ENCODE measurements at regions not wholly inside any gene's neighbourhood (a gene's known extent, or its start where the extent isn't known, plus 50 kb on each side); places are given as distances from the start of the nearest gene placed in this dataset.

DNA sequence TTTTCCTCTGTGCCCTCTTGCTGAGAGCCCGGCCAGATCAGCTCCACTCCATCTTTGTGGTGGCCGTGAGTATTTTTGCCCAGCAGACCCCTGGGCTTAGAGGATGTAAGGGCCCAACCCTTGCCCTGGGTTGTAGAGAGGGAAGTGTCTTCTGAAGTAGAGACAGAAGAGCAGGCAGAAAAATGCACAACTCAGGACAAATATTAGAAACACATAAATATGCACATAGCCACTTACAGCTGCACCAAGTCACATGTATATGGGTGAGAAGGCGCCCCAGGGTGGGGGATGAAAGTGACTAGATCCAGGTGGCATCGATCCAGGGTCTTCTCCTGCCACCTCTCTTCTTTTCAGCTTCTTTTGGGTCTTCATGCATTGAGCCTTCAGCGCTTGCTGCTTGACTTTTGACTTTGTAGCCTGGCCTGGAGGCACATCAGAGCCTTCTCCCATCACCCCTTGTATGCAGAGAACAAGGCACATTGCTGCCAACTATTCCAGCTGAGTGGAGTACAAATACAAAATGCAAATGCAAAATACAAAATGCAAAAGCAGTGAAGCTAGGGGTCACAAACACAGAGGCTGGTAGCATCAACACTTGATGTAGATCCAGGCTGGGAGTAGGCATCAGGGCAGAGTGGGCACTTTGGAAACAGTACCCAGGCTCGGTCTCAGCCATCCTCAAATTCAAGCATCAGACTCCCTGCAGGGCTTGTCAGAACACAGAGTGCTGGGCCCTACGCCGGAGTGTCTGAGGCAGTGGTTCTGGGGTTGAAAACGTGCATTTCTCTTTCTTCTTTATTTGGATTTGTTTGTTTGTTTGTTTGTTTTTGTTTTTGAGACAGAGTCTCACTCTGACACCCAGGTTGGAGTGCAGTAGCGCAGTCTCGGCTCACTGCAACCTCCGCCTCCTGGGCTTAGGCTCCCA is 133.0 kb downstream of the ASB7 start:
- DNase-seq (ENCODE audit: low read depth): no peak

GRCh38 chr15:100737214-100737613 is 134.8 kb downstream of the ASB7 start:
- DNase-seq (ENCODE audit: low read depth): no peak

GRCh38 chr15:100738614-100739013 is 136.2 kb downstream of the ASB7 start:
- no peak for DNase-seq (ENCODE audit: low read depth)

GRCh38 chr15:100740138-100740537 is 137.7 kb downstream of the ASB7 start:
- no peak for DNase-seq (ENCODE audit: low read depth)

- DNase-seq (ENCODE audit: low read depth): no peak
Measured at GRCh38 chr15:100751585-100751984, 128.0 kb upstream of the ALDH1A3 start.

- DNase-seq (ENCODE audit: low read depth): no peak
Measured at GRCh38 chr15:100753503-100753902, 126.1 kb upstream of the ALDH1A3 start.

DNA sequence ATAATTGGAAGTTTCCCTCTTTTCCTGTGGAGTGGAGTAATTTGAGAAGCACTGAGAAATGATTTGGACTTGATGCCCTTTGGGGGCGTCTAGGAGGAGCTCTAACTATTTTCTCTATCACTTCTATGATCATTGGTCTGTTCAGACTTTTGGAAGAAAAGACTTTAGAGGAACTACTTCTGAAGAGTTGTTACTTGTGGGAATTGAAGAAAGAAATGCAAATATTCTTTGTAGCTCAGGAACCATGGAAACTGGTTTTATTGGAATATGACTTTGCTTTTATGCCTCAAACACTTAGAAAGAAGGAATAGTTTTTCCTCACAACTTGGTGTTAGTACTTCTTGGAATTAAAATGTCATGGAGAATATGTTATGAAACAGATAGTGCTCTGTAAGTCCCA is 122.0 kb upstream of the ALDH1A3 start:
- DNase-seq (ENCODE audit: low read depth): no peak

DNA sequence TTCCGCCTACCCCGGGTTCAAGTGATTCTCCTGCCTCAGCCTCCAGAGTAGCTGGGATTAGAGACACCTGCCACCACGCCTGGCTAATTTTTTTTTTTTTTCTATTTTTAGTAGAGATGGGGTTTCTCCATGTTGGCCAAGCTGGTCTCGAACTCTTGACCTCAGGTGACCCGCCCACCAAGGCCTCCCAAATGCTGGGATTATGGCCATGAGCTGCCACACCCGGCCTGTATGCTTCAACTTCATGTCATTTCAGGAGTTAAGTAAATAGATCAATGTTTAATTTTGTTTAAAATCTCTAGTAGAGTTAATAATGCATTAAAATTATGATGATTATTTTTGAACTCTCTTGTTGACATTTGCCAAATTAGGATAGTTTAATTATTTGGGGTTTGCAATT is 121.1 kb upstream of the ALDH1A3 start:
- no peak for DNase-seq (ENCODE audit: low read depth)

DNA sequence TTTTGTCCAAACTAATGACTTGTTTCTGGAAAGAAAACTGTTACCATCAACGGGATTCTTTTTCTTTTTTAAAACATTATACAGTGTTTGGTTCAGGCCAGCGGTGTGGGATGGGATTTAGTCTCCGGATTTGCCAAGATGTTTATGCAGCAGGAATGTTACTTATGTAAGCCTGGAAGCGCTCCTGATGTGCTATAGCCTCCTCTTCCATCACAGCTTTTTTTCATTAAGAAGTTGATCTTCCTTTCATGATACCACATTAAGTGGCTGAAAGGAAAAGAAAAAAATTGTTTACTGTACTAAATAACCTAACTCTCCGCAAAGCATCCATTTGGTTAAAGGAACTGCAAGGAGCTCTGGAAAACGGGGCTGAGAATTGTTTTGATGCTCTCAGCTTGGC is 120.5 kb upstream of the ALDH1A3 start:
- no peak for DNase-seq (ENCODE audit: low read depth)

- DNase-seq (ENCODE audit: low read depth): no peak
Measured at GRCh38 chr15:100759698-100760356, 119.8 kb upstream of the ALDH1A3 start.

DNA sequence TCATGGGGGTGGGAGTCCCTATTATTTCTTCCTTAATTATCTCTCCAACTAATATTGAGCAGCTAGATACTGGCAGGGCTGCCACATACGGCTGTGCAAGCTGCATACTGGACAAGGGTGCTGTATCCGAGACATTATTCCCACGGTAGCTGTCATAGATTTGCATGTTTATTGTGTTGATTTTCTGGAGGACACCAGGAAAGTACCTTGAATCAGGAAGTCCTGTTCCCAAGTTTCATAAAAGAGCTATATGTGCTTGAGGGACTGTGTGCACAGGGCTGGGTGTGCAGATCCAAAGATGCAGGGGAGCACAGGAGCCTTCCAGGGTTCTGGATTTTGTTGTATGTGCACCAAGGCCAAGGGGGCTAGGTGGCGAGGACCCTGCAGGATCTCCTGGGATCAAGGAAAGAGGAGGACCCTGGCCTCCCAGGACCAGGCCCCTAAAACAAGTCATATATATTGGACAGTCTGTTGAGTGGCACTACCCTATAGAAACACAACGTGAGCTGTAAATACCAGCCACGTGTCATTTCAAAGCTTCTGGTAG is 119.2 kb upstream of the ALDH1A3 start:
- no peak for DNase-seq (ENCODE audit: low read depth)

DNA sequence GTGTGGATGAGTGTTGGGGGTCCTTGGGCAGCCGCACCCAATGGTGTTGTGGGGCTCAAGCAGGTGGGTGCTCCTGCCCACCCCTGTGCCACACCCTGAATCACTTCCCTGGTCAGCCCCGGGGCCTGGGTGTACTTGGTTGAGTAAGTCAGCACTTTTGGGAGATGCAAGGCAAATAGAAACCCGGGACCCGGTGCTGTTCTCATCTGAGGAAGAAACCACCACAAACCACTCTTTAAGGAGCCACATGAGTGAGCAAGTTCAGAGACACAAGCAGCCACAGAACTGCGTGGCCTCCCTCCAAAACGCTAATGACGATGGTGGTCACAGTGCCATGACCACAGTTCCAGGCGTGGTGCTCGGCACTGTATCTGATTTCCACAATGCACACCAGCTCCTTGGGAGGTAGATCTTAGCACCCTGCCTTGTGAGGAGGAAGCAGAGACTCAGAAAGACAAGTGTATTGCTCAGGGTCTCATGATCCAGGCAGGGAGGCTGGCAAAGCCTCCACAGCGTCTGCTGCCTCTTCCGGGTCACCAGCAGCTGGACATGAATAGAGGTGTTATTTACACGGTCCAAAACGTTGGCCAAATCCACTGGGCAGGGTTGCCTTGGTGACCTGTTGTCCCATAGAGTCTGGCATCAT is 118.2 kb upstream of the ALDH1A3 start:
- no peak for DNase-seq (ENCODE audit: low read depth)

DNA sequence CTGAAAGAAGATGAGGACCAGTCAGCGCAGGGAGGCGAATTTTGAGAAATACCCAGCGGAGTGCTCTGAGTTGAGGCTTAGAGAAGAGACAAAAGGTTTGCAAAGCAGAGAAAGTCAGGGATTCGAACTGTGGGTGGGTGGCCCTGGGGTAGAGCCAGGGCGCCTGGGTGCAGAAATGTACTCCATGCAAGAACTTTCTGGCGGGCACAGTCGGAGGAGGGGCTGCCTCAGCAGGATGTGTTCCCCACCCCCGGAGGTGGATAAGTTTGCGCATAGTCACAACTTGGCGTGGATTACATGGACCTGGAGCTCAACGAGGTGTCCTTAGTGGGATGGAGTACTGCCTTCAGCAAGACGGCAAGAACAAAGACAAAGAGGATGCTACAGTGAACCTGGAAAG is 117.3 kb upstream of the ALDH1A3 start:
- DNase-seq (ENCODE audit: low read depth): no peak

- DNase-seq (ENCODE audit: low read depth): no peak
Measured at GRCh38 chr15:100762913-100763834, 116.5 kb upstream of the ALDH1A3 start.

DNA sequence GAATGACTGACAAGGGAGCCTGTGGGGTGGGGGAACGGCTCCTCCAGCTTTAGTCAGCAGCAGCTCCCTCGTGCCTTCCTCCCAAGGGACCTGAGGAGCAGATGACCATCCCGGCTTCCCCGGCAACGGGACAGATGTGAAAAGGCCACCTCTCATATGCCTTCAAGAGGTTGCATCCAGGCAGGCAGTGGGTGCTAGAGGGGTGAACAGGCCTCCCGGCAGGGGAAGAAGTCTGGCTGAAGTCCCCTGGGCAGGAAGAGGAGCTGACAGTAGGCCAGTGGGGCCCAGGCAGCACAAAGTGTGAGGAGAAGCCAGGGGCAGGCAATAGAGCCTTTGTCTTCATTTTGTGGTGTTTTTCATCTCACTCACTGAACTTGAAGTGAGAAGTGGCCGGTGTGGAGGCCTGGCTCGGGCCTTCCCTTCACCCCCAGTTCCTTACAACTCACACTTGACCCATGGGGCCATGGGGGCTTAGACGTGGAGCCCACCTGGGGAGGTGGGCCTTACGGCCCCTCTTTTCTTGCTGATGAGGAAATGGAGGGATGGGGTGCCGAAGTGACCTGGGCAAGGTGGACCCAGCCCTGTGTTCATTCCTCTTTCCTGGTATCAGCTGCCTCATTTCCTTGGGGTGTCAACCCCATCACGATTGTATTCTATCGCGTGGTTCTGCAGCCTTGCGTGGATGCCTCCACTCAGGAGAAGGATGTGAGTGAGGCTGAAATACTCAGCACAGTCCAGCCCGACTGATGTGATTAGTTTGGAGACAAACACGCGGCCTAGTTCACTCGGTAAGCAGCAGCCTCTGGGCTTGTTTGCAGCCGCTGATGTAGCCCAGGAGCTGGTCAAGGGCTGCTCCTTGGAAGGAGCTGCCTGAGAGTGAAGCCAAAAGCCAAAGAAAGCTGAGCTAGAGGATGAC is 115.5 kb upstream of the ALDH1A3 start:
- no peak for DNase-seq (ENCODE audit: low read depth)

DNA sequence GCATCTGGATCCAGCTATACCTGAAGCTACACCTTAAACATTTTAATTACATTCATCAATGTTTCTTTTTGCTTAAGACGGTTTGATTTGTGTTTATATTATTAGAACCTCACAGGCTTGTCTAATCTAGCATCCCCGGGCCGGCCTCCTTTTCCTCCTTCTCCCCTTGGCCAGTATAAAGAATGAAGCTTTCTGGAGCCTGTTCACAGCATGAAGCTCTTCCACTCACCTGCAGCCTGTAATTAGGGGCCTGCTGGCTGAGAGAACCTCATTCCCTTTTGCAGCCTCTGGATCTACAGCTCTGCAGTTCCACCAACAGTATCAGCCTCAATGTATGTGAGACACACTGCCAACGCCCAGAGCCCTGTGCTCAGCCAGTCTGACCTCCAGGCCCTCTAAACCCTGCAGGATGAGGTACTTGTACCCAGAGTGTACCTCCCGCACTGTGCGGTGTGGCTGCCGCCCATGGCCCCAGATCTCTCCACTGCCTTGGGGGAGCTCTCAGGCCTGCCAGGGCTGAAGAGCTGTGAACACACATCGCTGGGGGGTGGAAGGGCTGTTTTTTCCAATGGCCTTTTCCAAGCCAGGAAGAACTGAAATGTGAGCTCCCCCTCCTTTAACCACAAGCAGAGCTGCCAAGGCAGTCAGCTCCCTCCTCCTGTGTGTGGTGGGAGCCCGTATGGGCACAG is 114.7 kb upstream of the ALDH1A3 start:
- no peak for DNase-seq (ENCODE audit: low read depth)

DNA sequence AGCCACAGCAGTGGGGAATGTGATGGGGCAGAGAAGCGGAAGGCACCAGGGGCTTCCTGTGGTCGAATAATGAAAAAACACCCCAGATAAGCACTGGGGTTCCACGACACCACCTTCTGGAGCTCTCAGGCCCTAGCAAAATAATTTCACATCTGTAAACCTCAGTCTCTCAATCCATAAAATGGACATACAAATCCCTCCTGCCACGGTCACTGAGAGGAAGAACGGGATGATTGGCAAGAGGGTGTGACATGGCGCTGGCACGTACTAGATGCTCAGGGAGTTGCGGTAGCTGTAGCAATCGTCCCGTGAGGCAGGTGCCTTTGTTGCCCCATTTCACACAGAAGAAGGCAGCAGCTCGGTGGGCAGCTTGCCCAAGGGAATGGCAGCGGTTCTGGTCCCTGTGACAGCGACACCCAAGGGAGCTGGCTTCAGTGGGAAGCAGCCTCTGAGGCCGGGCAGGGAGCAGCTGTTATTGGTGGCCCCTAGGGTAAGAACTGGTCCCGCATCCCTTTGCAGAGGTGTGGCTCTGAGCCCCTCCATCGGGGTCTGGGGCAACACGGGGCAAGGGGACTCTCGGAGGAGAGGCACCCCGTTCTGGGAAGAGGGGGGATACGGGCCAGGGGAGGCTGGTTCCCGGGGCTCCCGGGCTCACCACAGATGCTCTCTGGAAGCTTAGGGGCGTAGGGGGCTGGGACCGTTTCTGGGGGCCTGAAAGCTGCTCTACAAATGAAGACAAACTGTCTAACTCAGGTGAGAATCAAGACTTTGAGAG is 114.0 kb upstream of the ALDH1A3 start:
- no peak for DNase-seq (ENCODE audit: low read depth)

DNA sequence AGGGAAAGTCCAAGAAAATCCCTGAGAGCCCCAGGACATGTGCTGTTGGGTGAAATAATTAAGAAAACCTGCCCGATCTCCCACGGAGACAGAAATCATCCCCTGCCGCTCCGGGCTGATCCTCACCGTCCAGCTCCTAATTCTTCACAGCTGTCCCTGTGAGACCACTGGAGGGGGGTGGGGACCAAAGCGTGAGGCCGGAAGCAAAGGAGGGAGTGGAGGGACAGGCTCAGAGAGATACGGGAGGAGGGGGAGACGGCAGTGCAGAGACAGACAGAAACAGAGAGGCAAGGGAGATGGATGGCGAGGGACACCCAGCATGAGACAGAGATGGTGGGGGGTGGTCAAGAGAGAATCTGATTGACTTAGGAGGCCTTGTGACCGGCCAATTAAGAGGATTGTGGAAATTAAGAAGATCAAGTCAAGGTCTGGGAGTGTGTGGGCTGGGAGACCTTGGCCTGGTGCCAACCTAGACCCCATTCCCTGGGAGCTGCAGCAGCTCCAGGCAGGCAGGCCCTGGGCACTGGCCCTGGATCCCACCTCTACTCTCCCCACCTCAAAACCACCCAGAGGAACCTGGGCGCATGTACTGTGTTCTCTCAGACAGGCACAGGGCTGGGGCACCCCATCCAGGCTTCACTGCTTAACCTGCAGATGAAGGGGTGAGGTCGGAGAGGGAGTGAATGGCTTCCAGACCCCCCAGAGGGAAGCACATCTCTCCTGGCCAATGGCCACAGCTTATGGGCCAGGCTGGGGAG is 113.2 kb upstream of the ALDH1A3 start:
- no peak for DNase-seq (ENCODE audit: low read depth)
